NCI-H2171 treated with DMSO at 0.1 percent for 48 hours (cell line): ENCODE measurements at regions not wholly inside any gene's neighbourhood (a gene's known extent, or its start where the extent isn't known, plus 50 kb on each side); places are given as distances from the start of the nearest gene placed in this dataset.
"Not testable (repeated sequence)": the region's sequence is repeated elsewhere in the genome, so short reads cannot be mapped to it uniquely, and the experiment has no call there.

Experiments used
- DNase-seq: peaks from one replicate; lab custom pipeline; 2025; lab: John Stamatoyannopoulos, UW

DNA sequence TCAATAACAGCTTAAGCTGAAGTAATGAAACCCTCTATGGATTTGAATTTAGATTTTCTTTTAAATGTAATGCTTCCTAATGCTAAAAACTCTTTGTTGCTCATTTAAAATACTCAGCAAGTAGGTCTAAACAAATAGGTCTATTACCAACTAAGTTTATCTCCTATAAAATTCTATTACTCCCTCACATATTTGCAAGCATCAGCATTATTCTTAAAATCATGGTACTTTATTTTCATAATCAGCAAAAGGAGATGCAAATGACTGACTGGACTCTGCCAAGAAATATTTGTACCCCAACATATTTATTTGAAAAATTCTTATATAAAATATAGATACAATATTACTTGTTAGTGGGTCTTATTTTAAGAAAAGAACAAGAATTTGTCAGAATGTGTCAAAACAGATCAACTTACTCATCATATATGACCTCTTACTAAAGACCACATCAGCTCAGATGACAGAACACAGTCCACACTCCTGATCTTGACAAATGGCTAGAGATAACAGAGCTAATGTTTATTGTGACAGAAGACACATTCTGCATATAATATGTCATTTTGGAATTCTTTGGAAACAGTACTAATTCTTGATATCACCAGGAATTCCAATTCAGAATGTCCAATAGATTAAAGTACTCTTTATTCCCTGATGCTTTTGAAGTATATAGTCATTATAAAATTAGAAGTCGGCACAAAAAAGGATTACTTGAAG is 704.6 kb upstream of the PCDH9 start:
- DNase-seq: no peak

DNA sequence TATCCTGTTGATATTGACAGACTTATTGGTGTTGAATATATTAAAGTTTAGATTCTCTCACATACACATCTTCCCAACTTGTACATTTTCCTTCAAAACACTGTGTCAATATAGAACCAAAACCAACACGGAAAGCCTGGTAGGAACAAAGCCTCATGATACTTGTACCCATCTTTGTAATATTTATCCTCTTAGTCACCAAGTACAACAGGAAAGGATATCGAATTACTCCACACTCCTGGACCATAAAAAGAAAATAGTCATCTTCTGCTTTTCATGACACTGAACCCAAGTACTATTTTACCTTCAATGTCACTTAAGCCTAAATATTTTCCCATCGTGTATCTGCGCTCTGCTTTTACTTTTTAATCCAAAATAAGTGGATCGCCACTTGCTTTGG is 702.9 kb upstream of the PCDH9 start:
- no peak for DNase-seq

DNA sequence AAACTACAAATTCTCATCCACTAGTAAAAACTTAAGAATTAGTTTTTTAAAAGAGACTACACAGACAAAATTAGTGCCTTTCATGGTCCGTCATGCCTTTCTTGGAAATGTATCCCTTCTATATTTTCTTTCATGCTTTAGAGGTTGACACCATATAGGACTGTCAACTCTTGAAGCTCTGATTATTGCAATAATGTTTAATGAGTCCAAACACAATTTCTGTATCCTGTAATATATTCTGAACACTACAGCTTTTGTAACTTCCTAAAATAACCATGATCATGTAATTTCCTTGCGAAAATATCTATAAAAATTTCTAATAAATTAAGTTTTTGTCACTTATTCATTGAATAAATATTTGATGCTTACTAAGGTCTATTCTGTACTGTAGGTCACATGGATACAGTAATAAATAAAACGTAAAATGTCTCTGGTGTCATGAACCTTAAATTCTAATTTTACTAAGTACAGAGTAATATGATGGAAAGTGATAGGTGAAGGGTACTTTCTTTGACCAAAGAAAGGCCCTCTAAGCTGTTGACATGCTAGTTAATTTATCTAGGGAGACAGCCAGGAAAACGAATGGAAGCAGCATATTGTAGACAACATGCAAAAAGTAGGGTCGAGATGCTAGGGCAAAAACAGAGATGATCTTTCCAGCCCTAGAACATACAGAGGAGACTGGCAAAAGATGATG is 687.3 kb upstream of the PCDH9 start:
- no peak for DNase-seq

DNA sequence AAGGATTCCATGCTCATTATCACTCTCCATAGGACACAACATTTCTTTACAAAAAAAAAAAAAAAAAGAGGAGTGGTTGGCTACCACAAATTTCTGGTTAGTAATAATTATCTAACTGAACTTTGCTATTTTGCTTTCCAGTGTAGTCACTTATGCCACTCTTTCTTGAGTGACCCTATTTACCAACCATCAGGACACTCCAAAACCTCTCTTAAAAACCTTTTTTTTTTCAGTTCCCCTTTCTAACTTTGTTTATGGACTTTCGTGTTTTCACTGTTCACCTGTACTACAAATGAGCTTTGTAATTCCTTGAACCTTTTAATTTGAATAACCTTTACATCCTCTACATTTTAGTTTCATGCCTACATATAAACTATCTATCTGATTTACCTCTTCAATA is 686.5 kb upstream of the PCDH9 start:
- DNase-seq: no peak

DNA sequence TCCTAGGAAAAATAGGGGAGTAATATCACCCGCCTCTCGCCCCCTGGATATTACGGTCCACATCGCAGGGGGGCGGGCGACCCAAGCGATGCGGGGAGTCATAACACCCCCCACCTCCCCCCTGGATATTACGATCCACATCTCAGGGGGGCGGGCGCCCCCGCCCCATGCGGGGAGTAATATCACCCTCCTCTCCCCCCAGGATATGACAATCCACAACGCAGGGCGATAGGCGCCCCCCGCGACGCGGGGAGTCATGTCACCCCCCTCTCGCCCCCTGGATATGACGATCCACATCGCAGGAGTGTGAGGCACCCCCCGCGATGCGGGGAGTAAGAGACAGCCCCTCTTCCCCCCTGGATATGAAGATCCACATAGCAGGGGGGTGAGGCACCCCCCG is 684.4 kb upstream of the PCDH9 start:
- no peak for DNase-seq

DNA sequence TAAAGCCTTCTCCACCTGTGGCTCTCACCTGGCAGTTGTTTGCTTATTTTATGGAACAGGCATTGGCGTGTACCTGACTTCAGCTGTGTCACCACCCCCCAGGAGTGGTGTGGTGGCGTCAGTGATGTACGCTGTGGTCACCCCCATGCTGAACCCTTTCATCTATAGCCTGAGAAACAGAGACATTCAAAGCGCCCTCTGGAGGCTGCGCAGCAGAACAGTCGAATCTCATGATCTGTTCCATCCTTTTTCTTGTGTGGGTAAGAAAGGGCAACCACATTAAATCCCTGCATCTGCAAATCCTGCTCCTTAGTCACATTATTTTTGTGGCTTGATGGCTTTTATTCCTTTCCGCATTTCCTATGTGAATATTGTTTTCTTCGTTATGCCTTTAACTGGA is 672.8 kb upstream of the PCDH9 start:
- DNase-seq: not testable (repeated sequence)

DNA sequence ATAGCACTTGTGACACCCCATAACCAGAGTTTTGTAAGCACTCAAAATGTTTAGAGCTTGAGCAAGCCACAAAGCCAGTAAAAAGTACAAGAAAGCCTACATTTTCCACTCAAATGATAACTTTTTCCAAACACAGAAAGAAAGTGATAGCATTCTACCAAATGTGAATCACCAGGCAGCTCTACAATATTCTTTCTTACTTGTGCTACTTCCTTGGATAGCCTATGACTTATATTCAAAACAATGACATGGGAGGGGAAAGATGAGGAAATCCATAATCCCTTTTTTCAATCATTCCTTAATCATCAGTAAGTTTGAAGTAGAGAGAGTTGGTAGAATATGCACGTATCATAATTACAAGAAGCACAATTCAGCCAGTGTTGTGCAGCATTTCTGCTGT is 650.8 kb upstream of the PCDH9 start:
- no peak for DNase-seq

DNA sequence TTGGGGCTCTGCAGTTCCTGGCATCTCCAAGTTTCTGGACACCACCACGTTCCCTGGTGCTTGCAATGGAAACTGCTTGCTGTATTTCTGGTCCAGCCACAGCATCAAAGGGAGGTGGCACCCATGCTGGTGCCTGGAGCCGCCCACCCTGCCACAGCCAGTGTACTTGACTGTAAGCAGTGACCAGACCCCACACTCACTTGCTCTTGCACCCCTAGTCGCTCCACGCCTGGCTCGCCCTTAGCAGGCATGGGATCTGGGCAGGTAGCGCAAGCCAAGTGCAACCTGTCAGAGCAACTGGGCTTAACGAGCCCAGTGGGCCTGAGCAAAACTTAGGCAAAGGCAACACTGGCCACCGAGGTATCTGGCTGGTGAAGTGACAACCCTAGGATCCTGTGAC is 648.2 kb upstream of the PCDH9 start:
- no peak for DNase-seq

DNA sequence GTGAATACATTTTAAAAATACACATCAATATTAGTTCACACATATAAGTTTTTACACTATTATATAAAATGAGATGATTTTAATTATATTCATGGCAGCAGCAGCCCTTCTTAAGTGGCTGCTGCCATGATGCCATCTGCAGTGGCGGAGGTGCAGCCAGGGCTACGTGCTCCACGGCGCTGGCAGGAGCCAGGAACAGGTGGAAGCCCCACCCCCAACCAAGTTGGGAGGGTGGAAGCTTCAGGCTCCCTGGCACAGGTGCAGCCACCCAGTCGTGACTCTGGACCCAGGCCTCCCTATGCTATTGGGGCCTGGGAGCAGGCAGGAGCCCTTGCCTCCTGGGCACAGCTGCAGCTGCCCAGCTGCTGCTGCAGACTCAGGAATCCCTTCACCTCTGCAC is 646.9 kb upstream of the PCDH9 start:
- DNase-seq: peak; percentile 70

DNA sequence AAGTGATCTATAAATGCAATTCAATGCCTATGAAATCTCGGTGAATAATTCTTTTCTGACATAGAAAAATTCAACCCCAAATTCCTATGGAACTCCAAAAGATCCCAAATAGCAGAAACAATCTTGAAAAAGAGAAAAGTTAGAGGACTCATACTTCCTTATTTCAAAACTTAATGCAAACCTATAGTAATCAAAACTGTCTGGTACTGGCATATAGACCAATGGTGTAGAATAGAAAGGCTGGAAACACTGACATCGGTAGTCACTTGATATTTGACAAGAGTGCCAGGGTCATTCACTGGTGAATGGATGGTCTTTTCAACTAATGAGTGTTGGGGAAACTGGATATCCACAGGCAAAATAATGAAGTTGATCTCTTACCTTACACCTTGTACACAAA is 637.1 kb upstream of the PCDH9 start:
- DNase-seq: no peak

DNA sequence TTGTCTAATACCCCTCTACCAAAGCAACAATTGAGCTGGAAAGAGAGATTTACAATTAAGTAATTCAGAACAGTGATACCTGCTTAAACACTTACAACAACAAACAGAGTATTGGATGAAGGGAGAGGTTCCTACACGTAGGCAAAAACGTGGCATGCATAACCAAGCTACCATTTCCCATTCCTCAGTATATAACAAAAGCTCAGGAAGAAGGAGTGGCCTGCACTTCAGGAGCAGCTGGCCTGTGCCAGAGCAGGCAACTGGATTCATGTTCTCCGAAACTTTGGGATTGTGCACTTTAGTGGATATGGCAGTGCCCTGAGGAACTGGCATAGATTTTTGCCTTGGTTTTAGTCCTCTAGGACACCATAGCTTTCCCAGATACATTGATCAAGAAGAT is 630.2 kb upstream of the PCDH9 start:
- DNase-seq: no peak

DNA sequence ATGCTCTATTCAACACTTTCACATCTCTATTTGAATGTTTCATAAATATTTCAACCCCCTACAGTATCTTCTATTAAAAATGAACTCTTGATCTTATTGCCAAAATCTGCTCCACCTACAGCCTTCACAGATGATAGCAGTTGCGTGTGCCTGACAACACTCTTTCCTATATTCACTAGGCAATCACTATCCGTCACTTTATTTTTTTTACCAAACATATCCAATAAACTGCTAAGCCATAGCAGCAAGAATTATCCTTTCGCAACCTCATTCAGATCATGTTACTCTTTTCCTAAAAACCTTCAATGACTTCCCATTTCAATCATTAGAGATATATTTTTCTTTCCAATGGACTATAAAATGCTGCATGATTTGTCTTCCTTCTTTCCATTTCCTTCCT is 629.8 kb upstream of the PCDH9 start:
- DNase-seq: no peak

DNA sequence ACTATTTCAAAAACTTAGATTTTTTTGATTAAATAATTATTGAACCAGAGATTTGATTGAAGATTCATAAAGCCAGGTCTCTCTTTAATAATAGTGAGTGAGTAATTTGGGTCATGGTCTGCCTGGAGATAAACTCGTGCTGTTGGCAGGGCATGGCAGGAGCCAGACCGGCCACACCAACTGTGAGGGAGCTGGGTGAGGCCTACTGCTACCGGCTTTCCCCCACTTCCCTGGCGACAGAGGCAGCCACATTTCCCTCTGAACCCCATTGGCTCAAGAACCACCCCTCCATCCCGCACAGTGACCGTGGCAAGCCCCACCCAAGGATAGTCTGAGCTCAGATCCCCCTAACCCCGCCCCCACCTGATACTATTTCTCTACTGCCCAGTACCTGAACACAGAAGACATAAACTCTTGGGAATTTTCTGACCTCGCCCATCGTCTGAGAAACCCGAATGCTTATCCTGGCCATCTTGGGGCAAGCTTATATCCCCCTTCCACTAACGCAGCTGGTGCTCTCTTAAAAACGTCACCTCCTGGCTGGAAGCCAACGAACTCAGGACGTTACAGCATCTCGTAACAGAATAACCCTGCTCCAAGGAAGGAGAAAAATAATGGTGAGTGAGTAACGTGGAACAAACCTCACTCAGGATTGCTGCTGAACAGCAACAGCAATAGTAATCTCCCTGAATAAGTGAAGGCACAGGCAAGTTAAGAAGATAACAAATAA is 627.6 kb upstream of the PCDH9 start:
- peak; percentile 6 for DNase-seq

DNA sequence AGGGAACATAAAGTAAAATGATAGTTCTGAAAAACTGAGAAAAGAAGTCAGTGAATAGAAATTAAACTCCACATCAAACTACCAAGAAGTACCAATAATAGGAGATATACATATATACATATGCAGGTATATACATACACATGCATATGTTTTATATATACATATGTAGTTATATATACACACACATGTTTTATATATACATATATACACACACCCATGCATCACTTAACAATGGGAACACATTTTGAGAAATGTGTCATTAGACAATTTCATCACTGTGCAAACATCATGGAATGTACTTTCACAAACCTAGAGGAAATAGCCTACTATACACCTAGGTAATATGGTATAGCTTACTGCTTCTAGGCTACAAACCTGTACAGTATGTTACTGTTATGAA is 626.8 kb upstream of the PCDH9 start:
- no peak for DNase-seq

DNA sequence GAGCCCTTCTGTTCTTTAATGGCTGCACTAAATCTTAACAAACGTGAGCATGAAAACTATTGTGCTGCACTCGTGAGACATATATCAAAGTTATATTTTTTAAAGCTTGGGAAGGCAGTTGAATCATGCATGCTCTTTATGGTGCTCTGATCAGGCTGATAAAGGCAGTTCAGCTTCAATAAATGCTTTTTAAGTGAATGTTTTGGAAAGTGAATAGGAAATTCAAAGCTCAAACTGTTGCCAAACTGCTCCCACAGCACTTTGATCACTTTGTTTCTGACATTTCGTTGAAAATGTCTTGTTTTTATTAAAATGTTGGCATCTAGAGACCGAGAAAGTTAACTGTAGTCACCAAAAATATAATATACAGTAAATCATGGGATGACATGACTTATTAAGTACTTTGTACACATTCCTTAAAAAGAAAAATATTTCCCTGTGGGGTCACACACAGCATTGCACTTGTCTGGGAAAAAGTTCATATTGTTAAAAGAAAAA is 625.7 kb upstream of the PCDH9 start:
- DNase-seq: no peak

DNA sequence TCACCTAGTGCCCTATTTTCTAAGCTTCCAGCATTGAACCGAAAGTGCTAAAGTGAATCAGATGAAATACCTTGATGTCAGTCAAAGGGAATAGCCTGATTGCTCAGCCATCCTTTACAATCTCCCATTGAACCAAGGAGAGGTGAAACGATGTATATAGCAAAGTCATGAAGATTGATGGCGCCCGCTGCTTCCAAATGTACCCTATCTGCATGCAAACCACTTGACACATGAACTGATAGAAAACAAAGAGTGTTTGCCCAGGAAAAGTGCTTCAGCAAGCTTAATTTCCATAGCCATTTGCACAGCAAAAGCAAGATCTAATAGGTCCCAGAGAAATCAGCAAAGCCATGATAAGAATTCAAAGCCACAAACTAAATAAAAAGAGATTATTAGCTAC is 624.9 kb upstream of the PCDH9 start:
- no peak for DNase-seq

DNA sequence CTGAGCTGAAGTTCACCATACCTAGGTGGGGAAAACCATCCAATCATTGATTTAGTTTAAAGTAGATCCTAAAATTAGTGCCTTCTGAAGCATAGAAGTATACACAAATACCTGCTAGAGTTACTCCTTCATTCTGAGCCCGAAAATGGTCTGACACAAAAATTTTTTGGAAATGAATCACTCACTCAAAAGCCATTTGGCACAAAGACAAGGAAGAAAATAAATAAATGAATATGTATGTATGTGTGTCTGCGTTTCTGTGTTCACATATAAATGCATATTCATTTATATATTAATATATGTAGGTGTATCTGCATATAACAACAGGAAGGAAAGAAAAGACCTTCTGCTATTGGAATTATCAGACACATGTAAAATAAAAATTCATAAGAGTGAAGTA is 614.4 kb upstream of the PCDH9 start:
- DNase-seq: no peak

DNA sequence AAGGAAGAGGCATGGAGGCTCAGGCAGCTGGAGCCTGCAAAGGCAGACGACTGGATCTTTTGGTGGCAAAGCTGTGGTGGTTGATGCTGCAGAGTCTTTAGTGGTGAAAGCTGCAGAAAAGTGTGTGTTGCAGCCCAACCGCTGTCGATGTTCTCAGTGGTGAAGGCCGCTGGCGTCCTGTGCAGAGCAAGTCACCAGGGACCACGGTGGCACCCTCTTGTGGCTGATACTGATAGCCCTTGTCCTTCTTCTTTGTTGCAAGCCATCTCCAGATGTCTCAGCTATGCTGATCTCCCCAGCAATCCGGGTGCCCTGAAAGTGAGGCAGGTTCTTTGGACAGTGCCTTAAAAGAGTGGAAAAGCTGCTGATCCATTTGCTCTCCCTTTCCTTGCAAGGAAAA is 610.9 kb upstream of the PCDH9 start:
- DNase-seq: no peak

DNA sequence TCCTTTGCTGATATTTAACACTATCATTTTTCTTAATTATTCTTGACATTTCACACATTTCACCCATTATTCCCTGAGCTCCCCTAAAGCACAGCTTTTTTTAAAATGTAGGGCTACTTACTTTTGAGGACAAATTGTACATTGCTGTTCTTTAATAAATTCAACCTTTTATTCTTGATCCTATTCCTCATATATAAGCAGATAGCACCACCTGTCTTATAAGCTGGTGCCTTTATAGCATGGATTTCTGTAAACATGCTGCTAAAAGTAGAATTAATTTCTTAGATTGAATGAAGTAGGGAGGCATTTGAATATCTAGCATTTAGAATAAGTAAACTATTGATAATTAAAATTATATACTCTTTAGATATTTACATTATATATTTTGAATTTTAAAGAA is 603.4 kb upstream of the PCDH9 start:
- no peak for DNase-seq

DNA sequence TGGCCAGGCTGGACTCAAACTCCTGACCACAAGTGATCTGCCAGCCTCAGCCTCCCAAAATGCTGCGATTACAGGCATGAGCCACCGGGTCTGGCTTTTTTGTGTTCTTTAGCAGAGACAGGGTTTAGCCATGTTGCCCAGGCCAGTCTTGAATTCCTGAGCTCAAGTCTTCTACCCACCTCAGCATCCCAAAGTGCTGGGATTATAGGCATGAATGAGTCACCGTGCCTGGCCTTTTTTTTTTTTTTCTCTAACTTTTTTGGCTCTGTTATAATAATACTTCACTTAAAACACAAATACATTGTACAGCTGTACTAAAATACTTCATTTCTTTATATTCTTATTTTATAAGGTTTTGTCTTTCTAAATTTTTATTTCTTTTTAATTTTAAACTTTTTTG is 599.5 kb upstream of the PCDH9 start:
- no peak for DNase-seq

DNA sequence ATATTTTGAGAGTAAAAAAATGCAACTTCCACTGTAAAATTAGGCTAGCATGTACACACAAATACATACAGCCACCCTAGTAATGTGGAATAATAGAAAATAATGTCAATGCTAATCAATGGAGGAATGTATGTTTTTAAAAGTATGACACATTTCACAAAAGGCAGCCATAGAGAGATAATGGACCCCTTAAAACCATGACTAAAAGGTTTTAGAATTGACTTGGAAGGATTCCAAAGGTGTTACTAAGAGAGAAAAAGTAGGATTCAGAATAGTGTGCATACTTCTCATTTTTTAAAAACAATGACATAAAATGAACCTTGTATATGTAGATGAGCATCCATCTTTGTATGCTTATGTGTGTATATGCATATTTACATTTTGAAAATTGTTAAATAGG is 597.9 kb upstream of the PCDH9 start:
- DNase-seq: no peak

DNA sequence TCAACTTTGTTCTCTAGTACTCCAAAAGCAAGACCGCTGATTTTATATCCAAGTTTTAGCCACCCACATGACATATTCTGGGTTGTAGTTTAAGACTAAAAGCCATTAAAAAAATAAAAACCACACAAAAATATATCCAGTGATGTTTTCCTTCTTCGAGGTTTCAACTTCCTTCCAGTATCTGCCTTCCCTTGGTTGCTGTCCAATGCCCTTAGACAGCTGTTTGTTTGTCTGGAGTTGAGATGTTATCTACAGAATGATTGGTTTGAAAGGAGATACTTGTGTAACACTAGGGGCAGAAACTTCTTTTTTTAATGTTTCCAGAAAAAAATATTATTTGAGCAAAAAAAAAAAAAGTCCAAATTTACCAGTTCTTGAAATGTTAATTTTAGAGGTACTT is 591.5 kb upstream of the PCDH9 start:
- DNase-seq: no peak

DNA sequence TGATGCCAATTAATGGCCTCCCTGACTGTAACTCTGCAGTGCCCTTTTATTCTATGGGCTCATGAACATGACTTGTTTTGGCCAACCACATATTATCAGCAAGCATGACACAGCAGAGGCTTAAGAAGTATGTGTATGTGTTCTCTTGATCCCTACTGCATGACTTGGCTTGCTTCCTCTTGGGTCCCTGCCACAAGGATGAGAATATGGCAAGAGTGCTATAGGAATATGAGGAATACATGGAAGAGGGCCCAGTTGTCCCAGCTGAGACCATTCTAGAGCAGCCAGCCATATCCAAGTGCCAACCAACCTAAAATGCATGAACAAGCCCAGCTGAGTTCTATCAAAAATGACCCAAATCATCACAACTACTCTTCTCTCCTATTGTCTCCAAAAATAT is 576.7 kb upstream of the PCDH9 start:
- no peak for DNase-seq
